ENCODE measurements at regions not wholly inside any gene's neighbourhood (a gene's known extent, or its start where the extent isn't known, plus 50 kb on each side); places are given as distances from the start of the nearest gene placed in this dataset.
"Not testable (repeated sequence)": the region's sequence is repeated elsewhere in the genome, so short reads cannot be mapped to it uniquely, and the experiment has no call there.

DNA sequence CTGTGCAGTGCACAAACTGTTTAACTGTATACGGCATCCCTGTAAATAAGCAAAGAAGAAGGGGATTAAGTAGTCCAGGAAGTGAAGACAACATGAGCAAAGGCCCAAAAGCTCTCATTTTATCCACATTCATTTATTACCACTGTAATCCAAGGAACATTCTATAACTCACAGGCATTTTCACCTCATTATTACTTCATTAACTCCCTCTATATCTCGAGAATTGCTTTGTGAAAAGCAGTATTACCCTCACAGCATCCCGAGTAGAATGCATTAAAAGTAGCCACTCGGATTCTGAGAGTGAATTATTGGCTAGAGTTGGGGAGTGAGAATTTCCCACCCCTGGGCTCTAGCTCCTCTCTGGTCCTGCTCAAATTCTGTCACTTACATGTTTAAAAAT lies 51.0 kb upstream of the CHCHD3 start:
- no peak for DNase-seq
- CTCF ChIA-PET = no interaction called here
- H3K4me1 Mint-ChIP-seq = peaks cover 9% of the 10 kb centered on the region
- no peaks in the 10 kb centered on the region for H3K36me3 Mint-ChIP-seq
- H3K9me3 Mint-ChIP-seq = no peaks in the 10 kb centered on the region
- peaks cover 9% of the 10 kb centered on the region for H3K27me3 Mint-ChIP-seq
- H3K27ac Mint-ChIP-seq = no peak overlapping the region
- no peak overlapping the region for H3K4me3 Mint-ChIP-seq

DNA sequence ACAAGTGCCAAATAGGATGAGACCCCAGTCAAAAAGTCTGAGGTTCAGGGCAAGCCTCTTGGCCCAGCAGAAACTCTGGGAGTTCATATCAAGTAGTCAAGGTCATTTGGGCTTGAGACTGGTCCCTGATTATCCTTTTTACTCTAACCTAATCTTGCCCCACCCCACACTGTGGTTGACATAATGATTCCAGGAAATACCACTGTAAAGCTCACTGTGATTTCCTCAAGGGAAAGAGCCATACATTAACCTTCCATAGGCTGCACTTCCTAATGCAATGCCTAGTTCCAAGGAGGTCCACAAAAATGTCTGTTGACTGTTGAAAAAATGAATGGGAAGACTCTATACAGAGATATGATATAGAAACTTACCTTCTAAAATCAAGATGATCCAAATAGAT lies 52.9 kb upstream of the CHCHD3 start:
- H3K27me3 Mint-ChIP-seq = peaks cover 24% of the 10 kb centered on the region
- DNase-seq = no peak
- H3K4me1 Mint-ChIP-seq = peaks cover 9% of the 10 kb centered on the region
- no peaks in the 10 kb centered on the region for H3K9me3 Mint-ChIP-seq
- CTCF ChIA-PET = interaction anchor here (0.6 kb wide), 1 partner anchor 270 kb away, joined by 3 read pairs; no protein-coding TSS in a partner anchor
- H3K27ac Mint-ChIP-seq = no peak overlapping the region
- H3K36me3 Mint-ChIP-seq = no peaks in the 10 kb centered on the region
- H3K4me3 Mint-ChIP-seq = no peak overlapping the region

DNA sequence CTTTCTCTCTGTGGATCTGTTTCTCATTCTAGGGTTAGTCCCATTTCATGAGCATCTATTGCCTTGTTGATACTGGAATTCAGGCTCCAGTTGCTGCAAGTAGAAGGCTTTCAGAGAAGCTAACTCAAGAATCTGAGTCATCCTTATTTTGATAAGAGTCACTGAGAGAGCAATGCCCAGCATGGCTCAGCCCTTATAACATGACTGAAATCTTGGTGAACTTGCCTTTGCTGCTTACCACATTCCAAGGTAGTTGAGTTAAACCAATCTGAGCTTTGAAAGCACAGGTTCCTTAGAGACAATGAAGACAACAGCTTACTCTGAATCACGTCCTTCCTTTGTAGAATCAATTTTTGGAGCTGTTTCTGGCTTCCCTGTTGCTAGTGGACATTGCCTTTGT lies 53.6 kb upstream of the CHCHD3 start:
- H3K27me3 Mint-ChIP-seq = peaks cover 26% of the 10 kb centered on the region
- H3K4me1 Mint-ChIP-seq = peaks cover 9% of the 10 kb centered on the region
- DNase-seq = no peak
- H3K36me3 Mint-ChIP-seq = no peaks in the 10 kb centered on the region
- no peaks in the 10 kb centered on the region for H3K9me3 Mint-ChIP-seq
- no peak overlapping the region for H3K27ac Mint-ChIP-seq
- CTCF ChIA-PET = no interaction called here
- H3K4me3 Mint-ChIP-seq = no peak overlapping the region

DNA sequence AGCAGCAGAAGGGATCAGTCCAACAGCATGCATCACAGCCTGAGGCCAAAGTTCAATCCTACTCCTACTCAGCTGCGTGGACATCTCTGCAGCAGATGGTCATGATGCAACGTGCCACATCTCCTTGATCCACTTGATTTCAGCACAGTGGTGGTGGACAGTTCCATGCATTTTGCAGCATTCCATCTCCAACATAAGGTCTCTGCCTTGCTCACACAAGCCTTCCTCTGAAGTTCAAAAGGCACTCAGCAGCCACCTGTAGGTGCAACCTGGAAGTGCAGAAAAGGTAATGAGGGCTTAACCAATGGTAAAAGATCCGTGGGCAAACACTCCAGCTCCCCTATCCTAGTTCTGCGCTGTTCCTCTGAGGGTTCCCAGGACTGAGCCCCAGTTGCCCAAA lies 57.5 kb upstream of the CHCHD3 start:
- CTCF ChIA-PET = no interaction called here
- no peak for DNase-seq
- no peaks in the 10 kb centered on the region for H3K36me3 Mint-ChIP-seq
- no peak overlapping the region for H3K4me3 Mint-ChIP-seq
- H3K27ac Mint-ChIP-seq = no peak overlapping the region
- H3K9me3 Mint-ChIP-seq = no peaks in the 10 kb centered on the region
- H3K4me1 Mint-ChIP-seq = peaks cover 8% of the 10 kb centered on the region
- peaks cover 24% of the 10 kb centered on the region for H3K27me3 Mint-ChIP-seq

DNA sequence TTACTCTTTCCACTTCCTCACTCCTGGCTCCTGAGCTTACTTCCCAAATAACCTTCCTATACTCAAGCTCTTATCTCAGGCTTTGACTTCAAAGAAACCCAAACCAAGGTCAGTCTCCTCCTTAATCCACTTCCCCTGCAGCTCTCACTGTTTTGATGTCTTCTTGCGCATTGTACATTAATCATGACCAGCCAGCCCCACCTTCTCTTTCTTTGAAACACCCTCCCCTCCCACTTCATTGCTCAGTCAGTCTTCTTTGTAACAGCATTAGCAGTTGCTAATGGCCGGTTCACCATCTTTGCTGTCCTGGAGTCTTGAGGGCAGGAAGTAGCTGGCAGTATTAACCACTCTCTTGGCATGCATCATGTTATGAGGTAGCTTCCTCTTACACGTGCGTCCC lies 57.9 kb upstream of the CHCHD3 start:
- H3K36me3 Mint-ChIP-seq = no peaks in the 10 kb centered on the region
- H3K27ac Mint-ChIP-seq = no peak overlapping the region
- peaks cover 4% of the 10 kb centered on the region for H3K4me1 Mint-ChIP-seq
- H3K4me3 Mint-ChIP-seq = no peak overlapping the region
- CTCF ChIA-PET = no interaction called here
- no peak for DNase-seq
- H3K27me3 Mint-ChIP-seq = peaks cover 24% of the 10 kb centered on the region
- no peaks in the 10 kb centered on the region for H3K9me3 Mint-ChIP-seq

DNA sequence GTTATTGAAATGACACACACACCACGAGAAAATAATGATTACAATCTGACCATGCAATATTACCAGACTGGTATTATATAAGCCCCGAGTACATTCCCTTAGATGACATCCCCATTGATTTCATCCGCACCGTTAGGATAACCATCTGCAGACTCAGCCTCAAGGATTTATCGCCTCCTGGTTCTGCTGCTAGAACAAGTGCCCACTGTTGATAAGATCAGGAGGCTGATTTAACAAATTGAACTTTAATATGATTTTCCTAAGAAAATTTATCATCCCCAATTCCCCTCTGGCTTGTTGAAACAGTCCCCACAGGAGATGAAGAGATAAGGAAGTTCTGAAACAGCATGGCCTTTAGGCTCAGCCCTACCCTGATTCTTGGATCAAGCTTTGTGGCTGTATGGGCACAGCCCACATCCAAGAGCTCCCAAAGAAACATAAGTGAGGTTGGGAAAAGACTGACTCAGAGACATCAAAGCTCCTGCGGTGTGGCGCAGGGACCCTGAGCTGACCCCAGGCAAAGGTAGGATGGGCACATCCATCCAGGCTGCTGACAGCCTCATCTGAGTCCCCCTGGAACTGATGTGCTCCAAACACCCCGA lies 59.2 kb upstream of the CHCHD3 start:
- no peak for DNase-seq
- Mint-ChIP-seq H3K27me3 (peaks cover 23% of the 10 kb centered on the region), H3K4me3 (no peak overlapping the region), H3K27ac (no peak overlapping the region), H3K36me3 (no peaks in the 10 kb centered on the region), H3K4me1 (no peaks in the 10 kb centered on the region), H3K9me3 (no peaks in the 10 kb centered on the region)
- CTCF ChIA-PET = no interaction called here

DNA sequence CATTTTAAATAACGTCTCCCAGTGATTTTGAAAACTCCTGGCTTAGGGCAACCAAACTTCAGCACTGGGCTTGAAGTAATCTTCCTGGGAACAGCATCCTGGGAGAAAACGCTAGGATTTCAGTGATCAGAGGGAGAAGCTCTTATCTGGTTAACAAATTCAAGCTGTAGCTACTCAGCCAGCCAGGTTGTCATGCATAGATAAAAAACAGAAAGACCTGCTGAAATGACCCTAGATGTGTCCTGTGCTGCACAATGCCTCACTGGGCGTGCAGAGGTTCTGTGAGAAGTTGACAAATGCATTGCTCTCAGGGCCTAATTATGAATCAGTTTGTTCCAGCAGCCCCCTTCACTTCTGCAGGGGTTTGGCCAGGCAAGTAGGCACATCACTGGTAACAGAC lies 68.9 kb upstream of the CHCHD3 start:
- no peak for DNase-seq
- no peaks in the 10 kb centered on the region for H3K9me3 Mint-ChIP-seq
- peaks cover 5% of the 10 kb centered on the region for H3K27me3 Mint-ChIP-seq
- no peaks in the 10 kb centered on the region for H3K4me1 Mint-ChIP-seq
- no peak overlapping the region for H3K4me3 Mint-ChIP-seq
- H3K27ac Mint-ChIP-seq = no peak overlapping the region
- H3K36me3 Mint-ChIP-seq = no peaks in the 10 kb centered on the region
- CTCF ChIA-PET = no interaction called here

DNA sequence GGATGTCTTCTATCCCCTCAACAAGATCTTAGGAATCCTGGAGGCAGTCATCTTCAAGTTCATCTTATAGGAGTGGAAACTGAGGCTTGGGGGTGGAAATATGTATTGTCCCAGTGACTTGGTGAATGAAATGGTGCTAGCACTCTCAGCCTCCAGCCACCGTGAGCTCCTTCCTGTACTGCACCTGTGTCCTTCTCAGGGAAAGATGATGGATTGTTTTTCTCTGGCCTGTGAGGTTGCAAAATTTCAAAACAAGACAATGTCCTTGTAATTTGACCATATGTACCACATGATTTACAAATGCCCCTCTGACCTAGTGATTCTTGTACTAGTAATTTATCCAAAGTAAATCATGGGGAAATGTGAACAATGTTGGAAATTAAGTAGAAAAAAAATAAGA lies 71.0 kb upstream of the CHCHD3 start:
- Mint-ChIP-seq H3K36me3 (no peaks in the 10 kb centered on the region), H3K27ac (no peak overlapping the region), H3K4me1 (no peaks in the 10 kb centered on the region), H3K4me3 (no peak overlapping the region), H3K27me3 (peaks cover 8% of the 10 kb centered on the region), H3K9me3 (no peaks in the 10 kb centered on the region)
- DNase-seq = no peak
- CTCF ChIA-PET = no interaction called here

DNA sequence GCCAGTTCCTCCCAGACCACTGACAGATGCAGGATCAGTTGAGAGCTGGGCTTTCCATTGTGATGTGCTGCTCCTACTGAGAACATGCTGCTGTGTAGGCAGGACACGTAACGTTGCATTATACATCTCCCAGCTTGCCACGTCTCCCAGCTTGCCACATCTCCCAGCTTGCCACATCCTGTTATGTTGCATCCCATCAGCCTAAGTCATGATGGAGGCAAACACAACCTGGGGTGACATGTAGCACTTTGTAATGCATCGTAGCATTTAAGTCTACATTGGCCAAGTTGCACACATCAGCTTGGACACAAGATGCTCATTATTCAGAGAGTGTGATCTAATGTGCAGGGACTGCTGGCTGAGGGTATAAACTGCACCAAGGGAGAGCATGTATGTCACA lies 73.3 kb upstream of the CHCHD3 start:
- H3K4me3 Mint-ChIP-seq = no peak overlapping the region
- H3K9me3 Mint-ChIP-seq = no peaks in the 10 kb centered on the region
- no peak for DNase-seq
- peaks cover 3% of the 10 kb centered on the region for H3K27me3 Mint-ChIP-seq
- H3K27ac Mint-ChIP-seq = no peak overlapping the region
- no peaks in the 10 kb centered on the region for H3K4me1 Mint-ChIP-seq
- no peaks in the 10 kb centered on the region for H3K36me3 Mint-ChIP-seq
- CTCF ChIA-PET = no interaction called here

DNA sequence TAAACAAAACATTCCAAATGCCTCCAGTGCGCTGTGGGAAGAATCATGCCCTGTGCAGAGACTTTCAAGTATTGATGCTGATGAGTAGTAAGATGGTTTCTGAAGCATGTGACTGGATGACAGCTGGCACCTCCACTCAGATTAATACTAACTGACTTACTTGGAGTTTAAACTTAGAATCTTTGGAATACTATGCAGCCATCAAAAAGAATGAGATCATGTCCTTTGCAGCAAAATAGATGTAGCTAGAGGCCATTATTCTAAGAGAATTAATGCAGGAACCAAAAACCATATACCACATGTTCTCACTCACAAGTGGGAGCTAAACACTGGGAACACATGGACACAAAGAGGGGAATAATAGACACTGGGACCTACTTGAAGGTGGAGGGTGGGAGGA lies 73.8 kb upstream of the CHCHD3 start:
- H3K27ac Mint-ChIP-seq = no peak overlapping the region
- H3K9me3 Mint-ChIP-seq = no peaks in the 10 kb centered on the region
- no peaks in the 10 kb centered on the region for H3K36me3 Mint-ChIP-seq
- no peak overlapping the region for H3K4me3 Mint-ChIP-seq
- H3K27me3 Mint-ChIP-seq = peaks cover 3% of the 10 kb centered on the region
- CTCF ChIA-PET = no interaction called here
- H3K4me1 Mint-ChIP-seq = no peaks in the 10 kb centered on the region
- DNase-seq = no peak

DNA sequence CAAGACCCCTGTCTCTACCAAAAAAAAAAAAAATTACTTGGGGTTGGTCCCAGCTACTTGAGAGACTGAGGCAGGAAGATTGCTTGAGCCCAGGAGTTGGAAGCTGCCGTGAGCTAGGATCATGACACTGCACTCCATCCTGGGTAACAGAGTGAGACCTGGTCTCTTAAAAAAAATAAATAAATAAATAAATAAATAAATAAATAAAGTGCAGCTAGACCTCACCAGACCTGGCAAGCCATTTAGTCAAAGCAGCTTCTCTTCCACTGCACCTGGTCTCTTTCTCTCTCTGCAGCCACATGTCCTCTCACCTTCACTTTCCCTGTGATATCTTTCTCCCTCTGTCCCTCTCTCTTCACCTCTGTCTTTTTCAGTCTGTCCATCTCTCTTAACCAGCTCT lies 75.2 kb upstream of the CHCHD3 start:
- no peaks in the 10 kb centered on the region for H3K36me3 Mint-ChIP-seq
- H3K4me1 Mint-ChIP-seq = no peaks in the 10 kb centered on the region
- peaks cover 3% of the 10 kb centered on the region for H3K27me3 Mint-ChIP-seq
- H3K27ac Mint-ChIP-seq = no peak overlapping the region
- no peaks in the 10 kb centered on the region for H3K9me3 Mint-ChIP-seq
- H3K4me3 Mint-ChIP-seq = no peak overlapping the region
- no peak for DNase-seq
- CTCF ChIA-PET = no interaction called here

DNA sequence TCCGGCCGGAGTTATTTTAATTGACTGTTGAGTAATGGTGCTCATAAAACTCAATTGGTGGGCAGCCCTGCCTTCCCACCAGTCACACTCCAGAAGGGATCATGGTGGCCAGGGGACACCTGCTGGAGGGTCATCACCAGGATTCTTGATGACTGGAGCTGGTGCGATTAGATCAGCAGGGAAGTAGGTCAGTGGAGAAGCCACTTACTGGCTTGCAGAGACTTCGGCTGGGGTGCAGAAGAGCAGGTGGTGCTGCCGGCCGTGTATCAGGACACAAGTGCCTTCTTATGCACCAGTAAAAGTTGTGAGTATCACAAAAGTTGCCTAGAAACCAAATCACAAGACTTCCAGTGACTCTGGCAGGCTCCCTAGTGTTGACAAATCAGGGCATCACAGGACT lies 82.6 kb upstream of the CHCHD3 start:
- no peaks in the 10 kb centered on the region for H3K4me1 Mint-ChIP-seq
- no peaks in the 10 kb centered on the region for H3K36me3 Mint-ChIP-seq
- H3K9me3 Mint-ChIP-seq = no peaks in the 10 kb centered on the region
- H3K27me3 Mint-ChIP-seq = no peaks in the 10 kb centered on the region
- CTCF ChIA-PET = no interaction called here
- no peak for DNase-seq
- no peak overlapping the region for H3K27ac Mint-ChIP-seq
- no peak overlapping the region for H3K4me3 Mint-ChIP-seq

DNA sequence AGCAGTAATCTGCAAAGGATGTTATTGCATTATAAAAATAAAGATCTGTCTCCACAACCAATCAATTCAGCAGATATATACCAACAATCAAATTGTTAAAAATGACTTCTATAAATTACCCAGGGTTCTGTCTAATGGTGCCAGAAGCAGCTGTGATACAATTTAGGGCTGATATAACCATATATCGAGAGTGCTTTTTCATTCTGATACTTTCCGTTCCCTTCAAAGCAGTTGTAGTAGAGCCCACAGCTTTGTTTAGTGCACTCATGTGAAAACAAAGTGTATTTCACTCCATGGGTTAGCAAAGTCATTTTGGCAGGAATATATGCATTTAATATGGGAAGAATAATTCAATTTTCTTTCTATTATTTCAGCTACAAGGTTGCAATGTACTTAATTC lies 83.1 kb upstream of the CHCHD3 start:
- Mint-ChIP-seq H3K9me3 (no peaks in the 10 kb centered on the region), H3K27me3 (no peaks in the 10 kb centered on the region), H3K27ac (no peak overlapping the region), H3K4me3 (no peak overlapping the region), H3K36me3 (no peaks in the 10 kb centered on the region), H3K4me1 (no peaks in the 10 kb centered on the region)
- DNase-seq = no peak
- CTCF ChIA-PET = no interaction called here

DNA sequence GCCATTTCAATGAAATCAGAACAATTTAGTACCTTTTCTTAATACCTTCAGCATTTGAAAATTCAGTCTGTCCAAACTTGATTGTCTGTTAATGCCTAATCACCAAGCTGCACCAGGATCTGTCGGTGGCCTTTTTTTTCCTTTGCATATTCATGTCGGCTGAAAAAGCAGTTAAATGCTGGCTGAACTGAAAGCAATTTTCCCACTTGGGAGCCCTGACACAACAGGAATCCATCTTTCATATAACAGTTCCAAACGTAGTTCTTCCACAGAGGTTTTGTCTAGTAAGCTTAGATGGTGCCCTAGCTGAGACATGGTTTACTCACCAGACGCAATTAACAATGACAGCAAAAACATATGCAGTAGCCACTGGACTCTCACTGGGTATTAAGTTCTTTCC lies 83.6 kb upstream of the CHCHD3 start:
- H3K27ac Mint-ChIP-seq = no peak overlapping the region
- no peak for DNase-seq
- no peaks in the 10 kb centered on the region for H3K9me3 Mint-ChIP-seq
- CTCF ChIA-PET = no interaction called here
- H3K4me3 Mint-ChIP-seq = no peak overlapping the region
- no peaks in the 10 kb centered on the region for H3K27me3 Mint-ChIP-seq
- no peaks in the 10 kb centered on the region for H3K4me1 Mint-ChIP-seq
- no peaks in the 10 kb centered on the region for H3K36me3 Mint-ChIP-seq

DNA sequence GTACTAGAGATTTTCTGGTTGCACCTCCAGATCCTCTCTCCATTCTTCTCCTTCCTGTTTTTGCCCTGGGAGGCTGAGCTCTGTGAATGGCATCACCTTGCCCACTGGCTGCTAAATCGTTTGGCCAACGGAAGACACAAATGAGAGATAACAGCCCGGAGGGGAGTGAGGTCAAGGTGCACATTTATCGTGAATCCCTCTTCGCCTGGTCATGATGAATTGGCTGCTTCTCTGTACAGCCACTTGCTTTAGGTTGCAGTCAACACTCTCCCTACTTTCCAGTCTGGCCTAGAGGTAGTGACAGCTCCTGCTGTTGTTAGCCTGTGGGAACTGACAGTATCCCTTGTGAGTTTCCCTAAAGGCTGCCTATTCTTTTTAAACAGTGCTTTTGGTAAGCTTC lies 85.4 kb upstream of the CHCHD3 start:
- Mint-ChIP-seq H3K4me1 (no peaks in the 10 kb centered on the region), H3K4me3 (no peak overlapping the region), H3K27me3 (no peaks in the 10 kb centered on the region), H3K9me3 (no peaks in the 10 kb centered on the region), H3K27ac (no peak overlapping the region), H3K36me3 (no peaks in the 10 kb centered on the region)
- DNase-seq = no peak
- CTCF ChIA-PET = no interaction called here

DNA sequence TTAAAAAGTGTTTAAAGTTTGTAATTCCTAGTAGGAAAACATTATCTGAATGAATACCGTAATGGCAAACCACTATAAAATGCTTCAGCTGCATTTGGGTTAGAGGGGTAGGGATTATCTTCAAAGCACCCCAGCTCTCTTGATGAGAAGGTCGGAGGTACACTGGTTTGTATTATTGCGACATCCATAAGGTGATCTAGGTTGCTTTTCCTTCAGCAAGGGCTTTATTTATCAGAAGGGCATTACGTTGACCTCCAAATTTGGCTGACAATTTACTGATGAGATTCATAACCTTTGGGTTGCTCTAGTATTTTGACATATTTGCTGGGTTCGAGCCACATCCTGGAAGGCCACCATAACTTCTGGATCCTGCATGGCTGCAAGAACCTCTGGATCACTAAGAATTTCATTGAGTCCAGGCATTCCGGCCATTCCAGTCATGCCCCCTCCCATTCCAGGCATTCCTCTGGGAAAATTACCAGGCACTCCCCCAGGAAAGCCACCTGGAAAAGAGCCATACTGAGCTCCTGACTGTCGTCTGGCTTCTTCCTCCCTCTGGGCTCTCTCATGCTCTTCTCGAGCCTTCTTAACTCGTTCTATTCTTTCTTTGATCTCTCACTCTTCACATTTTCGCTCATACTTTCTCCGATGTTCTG lies 83.6 kb upstream of the EXOC4 start:
- CTCF ChIA-PET, H3K9me3 Mint-ChIP-seq, H3K36me3 Mint-ChIP-seq, H3K27me3 Mint-ChIP-seq, DNase-seq, H3K4me3 Mint-ChIP-seq, H3K27ac Mint-ChIP-seq, H3K4me1 Mint-ChIP-seq: not testable (repeated sequence)
